ENCODE measurements at regions not wholly inside any gene's neighbourhood (a gene's known extent, or its start where the extent isn't known, plus 50 kb on each side); places are given as distances from the start of the nearest gene placed in this dataset.

GRCh38 chr6:91632308-91632707 lies 1045.4 kb upstream of the MAP3K7 start:
- Histone ChIP-seq H3K4me1 (ENCODE audit: insufficient read depth, low read length) (peaks cover 18% of the 10 kb centered on the region), H2AFZ (ENCODE audit: low read depth, low read length) (no peak overlapping the region), H3K36me3 (ENCODE audit: insufficient read depth, low read length) (no peaks in the 10 kb centered on the region), H3K4me3 (ENCODE audit: low read length) (no peak overlapping the region), H3K27me3 (ENCODE audit: insufficient read depth, low read length) (no peaks in the 10 kb centered on the region), H3K9me3 (ENCODE audit: low read length) (no peaks in the 10 kb centered on the region)

DNA sequence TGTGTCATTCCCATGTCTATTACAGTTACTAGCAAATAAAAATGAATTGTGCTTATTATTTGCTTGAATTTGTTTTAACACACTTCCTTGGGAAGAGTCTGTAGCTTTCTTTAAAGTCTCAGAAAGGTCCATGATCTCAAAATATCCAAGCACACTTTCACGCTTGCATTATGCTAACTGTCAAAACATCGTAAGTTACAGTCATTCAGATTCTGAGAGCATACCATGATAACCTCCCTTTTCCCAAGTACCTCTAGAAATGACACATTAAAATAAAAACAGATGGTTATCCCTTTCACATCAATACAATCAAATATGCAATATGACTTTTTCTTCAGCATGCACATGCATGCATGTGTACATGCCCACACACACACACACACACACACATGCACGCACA lies 1044.4 kb upstream of the MAP3K7 start:
- no peak overlapping the region for H3K4me3 ChIP-seq (ENCODE audit: low read length)
- peaks cover 18% of the 10 kb centered on the region for H3K4me1 ChIP-seq (ENCODE audit: insufficient read depth, low read length)
- H3K9me3 ChIP-seq (ENCODE audit: low read length): no peaks in the 10 kb centered on the region
- H3K36me3 ChIP-seq (ENCODE audit: insufficient read depth, low read length): no peaks in the 10 kb centered on the region
- no peak overlapping the region for H2AFZ ChIP-seq (ENCODE audit: low read depth, low read length)
- H3K27me3 ChIP-seq (ENCODE audit: insufficient read depth, low read length): no peaks in the 10 kb centered on the region

DNA sequence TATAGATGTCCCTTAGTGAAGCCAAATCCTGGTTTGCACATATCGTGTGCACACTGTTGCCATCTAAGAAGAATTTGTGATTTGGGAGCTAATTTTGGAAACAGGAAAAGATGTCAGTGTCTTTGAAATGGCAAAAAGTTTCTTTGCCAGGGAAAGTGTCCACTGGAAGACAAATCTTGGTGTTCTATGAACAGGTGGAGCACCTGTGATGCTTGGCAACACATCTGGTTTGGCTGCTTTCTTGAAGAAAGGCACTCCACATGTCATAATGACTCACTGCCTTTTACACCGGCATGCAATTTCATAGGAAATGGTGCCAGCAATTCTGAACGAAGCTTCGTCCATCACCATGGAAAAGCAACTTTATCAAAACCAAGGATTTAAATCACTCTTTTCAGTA lies 1040.0 kb upstream of the MAP3K7 start:
- no peaks in the 10 kb centered on the region for H3K9me3 ChIP-seq (ENCODE audit: low read length)
- no peak overlapping the region for H3K4me3 ChIP-seq (ENCODE audit: low read length)
- H3K4me1 ChIP-seq (ENCODE audit: insufficient read depth, low read length): no peaks in the 10 kb centered on the region
- H3K27me3 ChIP-seq (ENCODE audit: insufficient read depth, low read length): no peaks in the 10 kb centered on the region
- no peak overlapping the region for H2AFZ ChIP-seq (ENCODE audit: low read depth, low read length)
- no peaks in the 10 kb centered on the region for H3K36me3 ChIP-seq (ENCODE audit: insufficient read depth, low read length)

DNA sequence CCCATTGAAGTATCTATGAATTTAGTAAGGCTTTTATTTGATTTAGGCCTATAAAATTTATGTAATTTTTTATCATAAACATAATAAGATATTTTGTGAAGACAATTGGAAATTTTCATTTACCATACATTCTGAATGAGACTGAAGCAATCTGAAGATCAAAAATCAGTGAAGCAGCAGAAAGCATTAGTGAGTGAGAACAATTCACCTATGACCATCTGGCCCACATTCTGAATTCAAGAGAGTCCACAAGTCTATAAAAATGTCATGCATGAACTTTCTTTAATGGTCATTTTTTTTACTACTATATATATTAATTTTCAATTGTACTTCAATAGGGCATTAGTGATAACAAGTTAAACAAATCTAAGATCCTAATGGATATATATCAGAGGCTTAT lies 1026.6 kb upstream of the MAP3K7 start:
- no peaks in the 10 kb centered on the region for H3K27me3 ChIP-seq (ENCODE audit: insufficient read depth, low read length)
- H3K4me1 ChIP-seq (ENCODE audit: insufficient read depth, low read length): peaks cover 3% of the 10 kb centered on the region
- no peak overlapping the region for H2AFZ ChIP-seq (ENCODE audit: low read depth, low read length)
- H3K9me3 ChIP-seq (ENCODE audit: low read length): no peaks in the 10 kb centered on the region
- no peak overlapping the region for H3K4me3 ChIP-seq (ENCODE audit: low read length)
- H3K36me3 ChIP-seq (ENCODE audit: insufficient read depth, low read length): no peaks in the 10 kb centered on the region

- H3K27me3 ChIP-seq (ENCODE audit: insufficient read depth, low read length): no peaks in the 10 kb centered on the region
- no peaks in the 10 kb centered on the region for H3K36me3 ChIP-seq (ENCODE audit: insufficient read depth, low read length)
- no peak overlapping the region for H2AFZ ChIP-seq (ENCODE audit: low read depth, low read length)
- peaks cover 3% of the 10 kb centered on the region for H3K4me1 ChIP-seq (ENCODE audit: insufficient read depth, low read length)
- no peaks in the 10 kb centered on the region for H3K9me3 ChIP-seq (ENCODE audit: low read length)
- H3K4me3 ChIP-seq (ENCODE audit: low read length): no peak overlapping the region
These were observed 1024.3 kb upstream of the MAP3K7 start for GRCh38 chr6:91611190-91611589.

DNA sequence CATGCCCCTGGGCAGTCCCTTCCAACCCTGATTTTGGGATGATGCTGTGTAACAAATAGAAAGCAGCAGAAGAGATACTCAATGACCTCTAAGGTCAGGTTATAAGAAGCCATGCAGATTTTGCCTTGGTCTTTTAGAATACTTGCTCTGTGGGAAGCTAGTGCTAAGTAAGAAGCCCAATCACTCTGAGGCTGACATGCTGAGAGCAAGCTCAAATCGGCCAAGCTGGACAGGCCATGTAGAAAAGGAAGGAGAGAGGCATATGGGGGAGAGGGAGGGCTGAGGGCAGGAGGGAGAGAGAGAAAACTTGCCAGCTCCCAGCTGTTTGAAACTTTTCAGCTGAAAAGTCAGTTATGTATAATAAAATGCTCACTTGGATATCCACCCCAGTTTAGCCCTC lies 1021.6 kb upstream of the MAP3K7 start:
- no peak overlapping the region for H3K4me3 ChIP-seq (ENCODE audit: low read length)
- no peaks in the 10 kb centered on the region for H3K36me3 ChIP-seq (ENCODE audit: insufficient read depth, low read length)
- H3K4me1 ChIP-seq (ENCODE audit: insufficient read depth, low read length): peaks cover 3% of the 10 kb centered on the region
- H2AFZ ChIP-seq (ENCODE audit: low read depth, low read length): no peak overlapping the region
- no peaks in the 10 kb centered on the region for H3K27me3 ChIP-seq (ENCODE audit: insufficient read depth, low read length)
- H3K9me3 ChIP-seq (ENCODE audit: low read length): no peaks in the 10 kb centered on the region

GRCh38 chr6:91606148-91606901 lies 1019.5 kb upstream of the MAP3K7 start:
- no peak overlapping the region for H3K4me3 ChIP-seq (ENCODE audit: low read length)
- peaks cover 3% of the 10 kb centered on the region for H3K4me1 ChIP-seq (ENCODE audit: insufficient read depth, low read length)
- no peaks in the 10 kb centered on the region for H3K36me3 ChIP-seq (ENCODE audit: insufficient read depth, low read length)
- H3K9me3 ChIP-seq (ENCODE audit: low read length): no peaks in the 10 kb centered on the region
- H3K27me3 ChIP-seq (ENCODE audit: insufficient read depth, low read length): no peaks in the 10 kb centered on the region
- no peak overlapping the region for H2AFZ ChIP-seq (ENCODE audit: low read depth, low read length)

DNA sequence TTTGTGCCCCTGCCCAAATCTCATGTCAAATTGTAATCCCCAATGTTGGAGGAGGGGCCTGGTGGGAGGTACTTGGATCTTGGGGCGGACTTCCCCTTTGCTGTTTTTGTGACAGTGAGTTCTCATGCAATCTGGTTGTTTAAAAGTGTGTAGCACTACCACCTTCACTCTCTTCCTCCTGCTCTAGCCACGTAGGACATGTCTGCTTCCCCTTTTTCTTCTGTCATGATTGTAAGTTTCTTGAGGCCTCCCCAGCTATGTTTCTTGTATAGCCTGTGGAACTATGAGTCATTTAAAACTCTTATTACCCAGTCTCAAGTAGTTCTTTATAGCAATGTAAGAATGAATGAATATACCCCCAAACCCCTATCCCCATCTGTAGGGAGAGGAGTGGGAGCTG lies 1013.7 kb upstream of the MAP3K7 start:
- Histone ChIP-seq H3K4me3 (ENCODE audit: low read length) (no peak overlapping the region), H3K4me1 (ENCODE audit: insufficient read depth, low read length) (no peaks in the 10 kb centered on the region), H3K27me3 (ENCODE audit: insufficient read depth, low read length) (no peaks in the 10 kb centered on the region), H2AFZ (ENCODE audit: low read depth, low read length) (no peak overlapping the region), H3K9me3 (ENCODE audit: low read length) (no peaks in the 10 kb centered on the region), H3K36me3 (ENCODE audit: insufficient read depth, low read length) (no peaks in the 10 kb centered on the region)

GRCh38 chr6:91590191-91590590 lies 1003.3 kb upstream of the MAP3K7 start:
- H3K36me3 ChIP-seq (ENCODE audit: insufficient read depth, low read length): no peaks in the 10 kb centered on the region
- no peaks in the 10 kb centered on the region for H3K27me3 ChIP-seq (ENCODE audit: insufficient read depth, low read length)
- H3K9me3 ChIP-seq (ENCODE audit: low read length): no peaks in the 10 kb centered on the region
- H2AFZ ChIP-seq (ENCODE audit: low read depth, low read length): no peak overlapping the region
- no peaks in the 10 kb centered on the region for H3K4me1 ChIP-seq (ENCODE audit: insufficient read depth, low read length)
- H3K4me3 ChIP-seq (ENCODE audit: low read length): no peak overlapping the region

GRCh38 chr6:91580635-91581034 lies 993.8 kb upstream of the MAP3K7 start:
- Histone ChIP-seq H3K36me3 (ENCODE audit: insufficient read depth, low read length) (no peaks in the 10 kb centered on the region), H3K9me3 (ENCODE audit: low read length) (no peaks in the 10 kb centered on the region), H3K27me3 (ENCODE audit: insufficient read depth, low read length) (no peaks in the 10 kb centered on the region), H3K4me3 (ENCODE audit: low read length) (no peak overlapping the region), H2AFZ (ENCODE audit: low read depth, low read length) (no peak overlapping the region), H3K4me1 (ENCODE audit: insufficient read depth, low read length) (no peaks in the 10 kb centered on the region)

DNA sequence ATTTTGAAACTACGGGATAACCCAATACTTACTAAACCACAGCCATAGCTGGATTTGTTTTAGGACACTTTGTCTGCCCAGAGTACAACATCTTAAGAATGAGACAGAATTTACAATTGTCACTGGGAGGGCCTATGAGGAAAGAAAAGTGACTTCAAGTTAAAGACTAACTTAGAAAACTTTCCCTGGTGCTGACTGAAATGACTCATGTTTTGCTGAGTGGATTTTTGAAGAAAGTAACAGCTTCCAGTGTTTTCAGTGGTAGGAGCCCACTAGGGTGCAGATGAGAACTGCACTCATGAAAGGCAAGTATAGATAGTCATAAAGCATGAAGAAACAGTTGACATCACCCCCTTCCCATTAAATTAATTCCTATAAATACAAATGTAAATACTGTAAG lies 988.2 kb upstream of the MAP3K7 start:
- Histone ChIP-seq H3K27me3 (ENCODE audit: insufficient read depth, low read length) (no peaks in the 10 kb centered on the region), H3K36me3 (ENCODE audit: insufficient read depth, low read length) (no peaks in the 10 kb centered on the region), H3K9me3 (ENCODE audit: low read length) (no peaks in the 10 kb centered on the region), H3K4me3 (ENCODE audit: low read length) (no peak overlapping the region), H3K4me1 (ENCODE audit: insufficient read depth, low read length) (peaks cover 7% of the 10 kb centered on the region), H2AFZ (ENCODE audit: low read depth, low read length) (no peak overlapping the region)

DNA sequence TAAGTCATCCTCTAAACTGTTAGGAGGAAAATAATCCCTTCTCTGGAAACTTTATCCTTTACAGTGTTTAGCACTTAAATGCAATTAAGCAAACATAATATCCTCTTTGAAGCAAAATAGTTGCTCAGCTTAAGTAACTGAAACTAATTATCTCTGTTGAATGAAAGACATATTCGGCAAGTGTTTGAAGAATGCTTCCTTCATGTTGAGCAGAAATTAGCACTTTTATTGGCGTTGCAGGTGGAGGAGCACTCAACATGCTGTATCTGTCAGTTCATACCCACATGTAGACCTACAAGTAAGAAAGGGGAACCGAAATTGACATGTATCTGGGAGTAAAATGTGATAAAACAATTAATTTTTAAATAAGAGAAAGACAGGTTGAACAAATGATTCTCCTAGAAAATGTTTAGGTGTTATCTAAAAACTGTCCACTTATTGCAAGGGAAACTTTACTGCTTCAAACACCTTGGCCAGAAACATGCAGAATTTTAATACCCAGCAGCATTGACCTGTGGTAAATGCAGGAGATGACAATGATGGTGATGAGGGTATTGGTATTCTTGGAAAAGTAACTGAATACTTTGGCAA lies 987.0 kb upstream of the MAP3K7 start:
- Histone ChIP-seq H3K9me3 (ENCODE audit: low read length) (no peaks in the 10 kb centered on the region), H3K36me3 (ENCODE audit: insufficient read depth, low read length) (no peaks in the 10 kb centered on the region), H2AFZ (ENCODE audit: low read depth, low read length) (no peak overlapping the region), H3K4me3 (ENCODE audit: low read length) (no peak overlapping the region), H3K4me1 (ENCODE audit: insufficient read depth, low read length) (peaks cover 7% of the 10 kb centered on the region), H3K27me3 (ENCODE audit: insufficient read depth, low read length) (no peaks in the 10 kb centered on the region)

GRCh38 chr6:91572878-91573277 lies 986.0 kb upstream of the MAP3K7 start:
- H2AFZ ChIP-seq (ENCODE audit: low read depth, low read length): no peak overlapping the region
- H3K36me3 ChIP-seq (ENCODE audit: insufficient read depth, low read length): no peaks in the 10 kb centered on the region
- H3K4me3 ChIP-seq (ENCODE audit: low read length): no peak overlapping the region
- no peaks in the 10 kb centered on the region for H3K9me3 ChIP-seq (ENCODE audit: low read length)
- H3K27me3 ChIP-seq (ENCODE audit: insufficient read depth, low read length): no peaks in the 10 kb centered on the region
- peaks cover 7% of the 10 kb centered on the region for H3K4me1 ChIP-seq (ENCODE audit: insufficient read depth, low read length)

- H3K27me3 ChIP-seq (ENCODE audit: insufficient read depth, low read length): no peaks in the 10 kb centered on the region
- H3K9me3 ChIP-seq (ENCODE audit: low read length): no peaks in the 10 kb centered on the region
- peaks cover 7% of the 10 kb centered on the region for H3K4me1 ChIP-seq (ENCODE audit: insufficient read depth, low read length)
- no peak overlapping the region for H3K4me3 ChIP-seq (ENCODE audit: low read length)
- H3K36me3 ChIP-seq (ENCODE audit: insufficient read depth, low read length): no peaks in the 10 kb centered on the region
- no peak overlapping the region for H2AFZ ChIP-seq (ENCODE audit: low read depth, low read length)
These were observed 982.2 kb upstream of the MAP3K7 start for GRCh38 chr6:91569071-91569470.

Measured in neuron (in vitro differentiated cells).